Naive B cell (primary cell): ENCODE measurements at regions not wholly inside any gene's neighbourhood (a gene's known extent, or its start where the extent isn't known, plus 50 kb on each side); places are given as distances from the start of the nearest gene placed in this dataset.

Experiments used
- ATAC-seq, 2 donors: fragments of 150-1000 bp; cut with Tn5 transposase; 2 replicates each; pipeline ENCODE4 v1.10.0; 2021; ENCODE audit warnings: low read depth in 2 of 2, mild to moderate bottlenecking in 2 of 2, moderate library complexity in 2 of 2
- DNase-seq: peaks from one replicate; pipeline ENCODE4 v3.0.0; 2022
- H3K27ac Mint-ChIP-seq, 6 donors: one replicate each; pipeline ENCODE4 v1.8.0; 2020 to 2022; ENCODE audit warnings: mild to moderate bottlenecking in 6 of 6, mixed read lengths in 6 of 6, moderate library complexity in 5 of 6, inconsistent platforms in 2 of 6
- H3K27me3 Mint-ChIP-seq, 3 donors: one replicate each; pipeline ENCODE4 v1.8.0; 2021 to 2022; ENCODE audit warnings: mixed read lengths in 3 of 3, mild to moderate bottlenecking in 1 of 3
- H3K36me3 Mint-ChIP-seq, 2 donors: one replicate each; pipeline ENCODE4 v1.8.0; 2020 to 2022; ENCODE audit warnings: mixed read lengths in 2 of 2, inconsistent platforms in 1 of 2, mild to moderate bottlenecking in 1 of 2
- H3K4me1 Mint-ChIP-seq, 3 donors: one replicate each; pipeline ENCODE4 v1.8.0; 2020 to 2022; ENCODE audit warnings: mixed read lengths in 3 of 3, inconsistent platforms in 1 of 3, mild to moderate bottlenecking in 1 of 3, moderate library complexity in 1 of 3
- H3K4me3 Mint-ChIP-seq, 8 donors: one replicate each; pipeline ENCODE4 v1.8.0; 2020 to 2022; ENCODE audit warnings: mild to moderate bottlenecking in 8 of 8, mixed read lengths in 8 of 8, moderate library complexity in 8 of 8, inconsistent platforms in 2 of 8
- H3K9me3 Mint-ChIP-seq, 7 donors: one replicate each; pipeline ENCODE4 v1.8.0; 2020 to 2022; ENCODE audit warnings: mixed read lengths in 7 of 7, mild to moderate bottlenecking in 5 of 7, inconsistent platforms in 2 of 7, moderate library complexity in 1 of 7

DNA sequence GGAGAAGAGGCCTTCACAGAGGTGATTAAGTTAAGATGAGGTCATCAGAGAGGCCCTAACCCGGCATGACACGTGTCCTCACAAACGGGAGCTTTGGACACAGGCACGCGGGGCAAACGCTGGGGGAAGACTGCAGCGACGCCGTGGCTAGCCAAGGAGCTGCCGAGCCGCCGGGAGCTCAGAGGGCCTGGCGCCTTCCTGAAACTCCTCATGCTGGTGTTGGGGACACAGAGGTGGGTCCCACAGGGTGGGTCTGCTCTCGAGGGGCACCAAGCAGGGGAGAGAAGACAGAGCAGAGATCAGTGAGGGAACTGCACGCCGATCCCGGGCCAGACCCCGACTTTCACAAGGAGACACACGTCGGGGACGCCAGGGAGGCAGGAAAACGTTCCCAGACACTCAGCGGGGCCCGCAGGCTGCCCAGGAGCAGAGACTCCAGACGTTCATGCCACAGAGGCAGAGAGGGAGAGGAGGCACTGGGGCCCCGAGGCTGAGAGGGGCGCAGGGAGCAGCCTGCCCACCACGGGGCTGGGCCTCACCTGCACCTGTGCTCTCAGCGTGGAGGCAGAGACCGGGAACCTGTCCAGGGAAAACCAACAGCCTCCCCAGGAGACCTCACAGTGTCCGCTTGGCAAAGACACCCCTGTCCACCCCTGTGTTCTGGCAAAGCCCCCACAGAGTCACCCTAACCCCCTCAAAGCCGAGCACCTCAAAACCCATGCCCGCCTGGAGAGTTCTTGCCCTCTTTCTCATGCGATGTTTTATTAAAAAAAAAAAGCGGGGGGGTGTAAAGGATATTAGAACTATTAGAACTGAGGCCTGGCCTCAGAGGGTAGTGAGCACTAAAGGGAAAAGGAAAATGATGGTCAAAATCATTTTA lies 103.8 kb downstream of the PDGFA start:
- peaks cover 4 to 11% (median 6%) of the 10 kb centered on the region in 7 donors for H3K9me3 Mint-ChIP-seq
- no peak overlapping the region for H3K4me3 Mint-ChIP-seq
- peaks cover 0 to 4% (median 2%) of the 10 kb centered on the region in 3 donors for H3K4me1 Mint-ChIP-seq
- peaks cover 3 to 13% of the 10 kb centered on the region in 2 donors for H3K36me3 Mint-ChIP-seq
- H3K27ac Mint-ChIP-seq = no peak overlapping the region
- DNase-seq (no peak), ATAC-seq (no peak)
- no peaks in the 10 kb centered on the region for H3K27me3 Mint-ChIP-seq

GRCh38 chr7:416761-417624 lies 102.7 kb downstream of the PDGFA start:
- DNase-seq (no peak), ATAC-seq (no peak)
- peaks cover 3 to 13% of the 10 kb centered on the region in 2 donors for H3K36me3 Mint-ChIP-seq
- H3K4me3 Mint-ChIP-seq = no peak overlapping the region
- no peaks in the 10 kb centered on the region for H3K27me3 Mint-ChIP-seq
- H3K27ac Mint-ChIP-seq = no peak overlapping the region
- H3K9me3 Mint-ChIP-seq = peaks cover 4 to 11% (median 6%) of the 10 kb centered on the region in 7 donors
- peaks cover 0 to 4% (median 2%) of the 10 kb centered on the region in 3 donors for H3K4me1 Mint-ChIP-seq

DNA sequence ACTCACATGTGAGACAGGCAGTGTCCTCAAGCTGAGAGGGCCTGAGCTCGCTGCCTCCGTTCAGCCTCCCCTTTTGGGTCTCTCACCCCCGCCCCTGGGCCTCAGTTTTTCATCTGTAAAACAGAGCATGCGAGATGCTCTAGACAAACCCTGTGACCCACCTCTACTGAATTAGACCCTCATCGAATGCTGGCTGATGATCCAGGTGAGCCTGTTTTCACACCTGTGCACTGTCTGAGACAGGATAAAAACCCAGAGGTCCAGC lies 102.1 kb downstream of the PDGFA start:
- DNase-seq = no peak
- H3K9me3 Mint-ChIP-seq = peaks cover 4 to 11% (median 6%) of the 10 kb centered on the region in 7 donors
- H3K36me3 Mint-ChIP-seq = peaks cover 3 to 13% of the 10 kb centered on the region in 2 donors
- no peak for ATAC-seq
- H3K4me3 Mint-ChIP-seq = no peak overlapping the region
- H3K4me1 Mint-ChIP-seq = peaks cover 0 to under 1% (median 0%) of the 10 kb centered on the region in 3 donors
- no peaks in the 10 kb centered on the region for H3K27me3 Mint-ChIP-seq
- no peak overlapping the region for H3K27ac Mint-ChIP-seq

DNA sequence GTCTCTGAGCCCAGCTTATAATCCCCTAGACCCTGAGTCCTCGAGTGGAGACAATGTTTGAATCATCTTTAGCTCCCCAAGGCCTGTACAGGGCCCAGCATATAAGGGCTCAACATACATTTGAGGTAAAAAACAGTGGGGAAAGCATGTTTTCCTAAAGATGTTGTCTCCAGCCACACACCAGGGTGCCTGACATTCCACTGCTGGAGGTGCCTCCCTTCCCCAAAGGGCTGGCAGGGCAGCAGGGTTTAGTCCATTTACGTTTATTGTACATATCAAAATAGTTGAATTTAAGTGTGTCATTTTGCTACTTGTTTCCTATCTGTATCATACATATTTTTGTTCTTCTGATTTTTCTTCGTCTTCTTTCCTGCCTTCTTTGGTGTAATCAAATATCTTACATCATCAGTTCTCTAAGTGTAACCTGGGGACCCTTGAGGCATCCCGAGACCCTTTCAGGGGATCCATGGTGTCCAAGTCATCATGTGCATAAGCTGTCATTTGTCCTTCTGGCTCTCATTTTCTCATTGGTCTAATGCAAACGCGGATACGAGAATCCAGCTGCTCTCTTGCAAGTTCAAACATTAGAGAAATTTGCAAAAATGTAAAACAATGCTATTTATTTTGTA lies 101.6 kb downstream of the PDGFA start:
- Mint-ChIP-seq H3K4me3 (no peak overlapping the region), H3K27me3 (no peaks in the 10 kb centered on the region), H3K36me3 (peaks cover 3 to 13% of the 10 kb centered on the region in 2 donors), H3K4me1 (no peaks in the 10 kb centered on the region), H3K9me3 (peaks cover 4 to 11% (median 6%) of the 10 kb centered on the region in 7 donors), H3K27ac (no peak overlapping the region)
- no peak for DNase-seq
- ATAC-seq = no peak

GRCh38 chr7:418636-419280 lies 100.9 kb downstream of the PDGFA start:
- Mint-ChIP-seq H3K27ac (no peak overlapping the region), H3K4me3 (no peak overlapping the region), H3K4me1 (no peaks in the 10 kb centered on the region), H3K27me3 (no peaks in the 10 kb centered on the region), H3K9me3 (peaks cover 4 to 11% (median 6%) of the 10 kb centered on the region in 7 donors), H3K36me3 (peaks cover 3 to 13% of the 10 kb centered on the region in 2 donors)
- ATAC-seq = no peak
- no peak for DNase-seq

- ATAC-seq (no peak), DNase-seq (no peak)
- Mint-ChIP-seq H3K9me3 (peaks cover 4 to 11% (median 6%) of the 10 kb centered on the region in 7 donors), H3K27ac (no peak overlapping the region), H3K27me3 (no peaks in the 10 kb centered on the region), H3K4me3 (peak overlapping the region in 1 of 8 donors; percentile 25), H3K4me1 (no peaks in the 10 kb centered on the region), H3K36me3 (peaks cover 3 to 13% of the 10 kb centered on the region in 2 donors)
Observed at GRCh38 chr7:420142-421093, 99.2 kb downstream of the PDGFA start.

DNA sequence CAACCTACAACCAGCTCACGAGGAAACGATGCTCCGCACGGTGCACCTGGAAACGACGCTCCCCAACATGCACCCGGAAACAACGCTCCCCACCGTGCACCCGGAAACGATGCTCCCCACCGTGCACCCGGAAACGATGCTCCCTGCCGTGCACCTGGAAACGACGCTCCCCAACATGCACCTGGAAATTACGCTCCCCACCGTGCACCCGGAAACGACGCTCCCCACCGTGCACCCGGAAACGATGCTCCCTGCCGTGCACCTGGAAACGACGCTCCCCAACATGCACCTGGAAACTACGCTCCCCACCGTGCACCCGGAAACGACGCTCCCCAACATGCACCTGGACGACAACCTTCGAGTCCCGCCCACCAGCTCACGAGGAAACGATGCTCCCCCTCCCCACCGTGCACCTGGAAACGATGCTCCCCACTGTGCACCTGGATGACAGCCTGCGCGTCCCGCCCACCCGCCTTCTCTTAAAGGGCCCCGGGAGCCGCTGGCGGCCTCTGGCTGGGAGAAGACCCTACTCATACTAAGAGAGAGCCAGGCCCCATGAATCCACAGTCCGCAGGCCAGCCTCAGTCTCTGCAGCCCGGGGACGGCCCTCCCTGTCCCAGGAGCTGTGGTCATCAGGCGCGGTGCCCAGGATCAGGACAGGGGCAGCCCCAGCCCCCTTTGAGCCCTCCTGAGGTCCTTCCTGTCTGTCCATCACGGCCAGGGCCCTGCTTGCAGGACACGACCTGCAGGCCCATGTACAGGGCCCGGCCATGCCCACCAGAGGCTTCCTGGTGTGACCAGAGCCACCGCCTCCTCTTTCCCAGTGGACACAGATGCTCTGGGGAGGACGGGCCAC lies 98.3 kb downstream of the PDGFA start:
- no peak for DNase-seq
- Mint-ChIP-seq H3K4me3 (no peak overlapping the region), H3K27ac (peak overlapping the region in 1 of 6 donors; percentile 86), H3K9me3 (peaks cover 4 to 11% (median 6%) of the 10 kb centered on the region in 7 donors), H3K27me3 (no peaks in the 10 kb centered on the region), H3K4me1 (no peaks in the 10 kb centered on the region), H3K36me3 (peaks cover 3 to 13% of the 10 kb centered on the region in 2 donors)
- ATAC-seq = no peak

GRCh38 chr7:422191-422885 lies 97.3 kb downstream of the PDGFA start:
- peaks cover 4 to 11% (median 7%) of the 10 kb centered on the region in 7 donors for H3K9me3 Mint-ChIP-seq
- no peaks in the 10 kb centered on the region for H3K27me3 Mint-ChIP-seq
- DNase-seq (no peak), ATAC-seq (no peak)
- H3K36me3 Mint-ChIP-seq = peaks cover 3 to 12% of the 10 kb centered on the region in 2 donors
- H3K4me3 Mint-ChIP-seq = peak overlapping the region in 1 of 8 donors; percentile 52
- H3K4me1 Mint-ChIP-seq = no peaks in the 10 kb centered on the region
- no peak overlapping the region for H3K27ac Mint-ChIP-seq

DNA sequence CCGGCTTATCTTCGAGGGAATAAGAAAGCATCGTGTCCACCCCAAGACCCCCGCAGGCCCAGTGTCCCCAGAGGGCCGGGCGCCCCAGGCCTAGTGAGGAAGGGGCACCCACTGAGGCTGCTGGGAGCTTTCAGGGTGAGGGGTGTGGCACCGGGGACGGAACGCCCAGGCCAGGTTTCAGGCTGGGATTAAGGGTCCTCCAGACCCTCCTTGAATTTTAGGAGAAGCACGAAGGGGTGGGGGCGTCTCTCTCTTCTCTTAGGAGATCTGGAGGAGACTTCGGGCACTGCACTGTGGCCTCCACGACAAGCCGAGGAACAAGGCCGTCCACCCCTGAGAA lies 96.8 kb downstream of the PDGFA start:
- Mint-ChIP-seq H3K27me3 (no peaks in the 10 kb centered on the region), H3K4me1 (no peaks in the 10 kb centered on the region), H3K4me3 (no peak overlapping the region), H3K36me3 (peaks cover 3 to 7% of the 10 kb centered on the region in 2 donors), H3K27ac (no peak overlapping the region), H3K9me3 (peaks cover 0 to 7% (median 4%) of the 10 kb centered on the region in 7 donors)
- ATAC-seq (no peak), DNase-seq (no peak)

DNA sequence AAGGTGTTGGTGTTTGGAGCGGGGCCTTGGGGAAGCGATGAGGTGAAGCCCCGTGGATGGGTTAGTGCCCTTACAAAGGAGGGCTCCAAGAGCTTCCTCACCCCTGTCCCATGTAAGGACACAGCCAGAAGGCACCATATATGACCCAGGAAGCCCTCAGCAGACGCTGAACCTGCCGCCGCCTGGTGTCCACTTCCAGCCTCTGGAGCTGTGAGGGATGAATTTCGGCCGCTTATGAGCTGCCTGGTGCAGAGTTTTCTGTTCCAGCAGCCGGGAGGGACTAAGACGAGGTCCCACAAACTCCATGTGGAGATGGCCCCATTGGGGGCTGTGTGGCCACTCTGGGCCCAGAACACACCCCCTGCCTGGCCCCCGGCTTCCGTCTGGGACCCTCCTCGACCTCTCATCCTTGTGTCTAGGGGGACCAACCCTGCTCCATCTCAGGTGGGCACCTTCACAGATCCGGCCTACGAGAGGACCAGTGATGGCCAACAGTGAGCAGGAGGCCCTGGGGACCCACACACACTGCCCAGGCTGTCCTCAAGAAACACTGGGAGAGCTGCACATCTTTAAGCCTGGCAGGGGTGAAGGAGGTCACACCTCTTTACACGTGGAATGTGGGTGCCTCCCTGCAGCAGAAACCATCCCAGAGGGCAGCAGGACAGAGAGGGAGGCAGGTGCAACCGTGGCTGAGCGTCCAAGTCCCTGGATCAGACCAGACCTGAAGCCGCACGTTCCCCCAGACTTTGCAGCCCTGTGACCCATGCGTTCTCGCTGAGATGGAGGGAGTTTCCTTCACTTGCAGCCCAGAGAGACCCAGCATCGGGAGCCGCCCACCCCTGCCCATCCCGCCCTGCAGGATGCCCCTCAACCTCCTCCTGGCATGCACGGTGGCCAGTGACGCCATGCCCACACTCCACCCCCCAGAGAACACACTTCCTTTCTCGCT lies 96.1 kb downstream of the PDGFA start:
- H3K27me3 Mint-ChIP-seq = no peaks in the 10 kb centered on the region
- no peaks in the 10 kb centered on the region for H3K4me1 Mint-ChIP-seq
- ATAC-seq (no peak), DNase-seq (no peak)
- no peaks in the 10 kb centered on the region for H3K36me3 Mint-ChIP-seq
- no peak overlapping the region for H3K27ac Mint-ChIP-seq
- peaks cover 0 to 6% (median 0%) of the 10 kb centered on the region in 7 donors for H3K9me3 Mint-ChIP-seq
- H3K4me3 Mint-ChIP-seq = no peak overlapping the region
